IMR-90 (cell line): ENCODE measurements at regions not wholly inside any gene's neighbourhood (a gene's known extent, or its start where the extent isn't known, plus 50 kb on each side); places are given as distances from the start of the nearest gene placed in this dataset.
A peak's percentile ranks its signal among the peaks of the same experiment; 100 is the strongest.

Source experiments
- ATAC-seq: fragments of 200-7000 bp; cut with Tn5 transposase; 2 replicates; pipeline ENCODE4 v1.9.1; 2020; ENCODE audit warnings: low read depth, mild to moderate bottlenecking, moderate library complexity
- BruUV-seq: library from RNA; stranded (reverse); fragments of 400-500 nt; replicated peaks from 2 replicates; lab custom pipeline; 2021; lab: Mats Ljungman, UMichigan
- CTCF ChIA-PET: fragments of 300-600 bp; formaldehyde crosslinking; extraction: SDS; loops from one replicate; lab custom pipeline; 2021; ENCODE audit warnings: antibody characterized with exemption; lab: Yijun Ruan, JAX
- POLR2A ChIA-PET: fragments of 300-600 bp; sonication (Branson Sonifier 250); formaldehyde crosslinking; loops from one replicate; lab custom pipeline; 2022; ENCODE audit warnings: antibody characterized with exemption; ENCODE audit not compliant: unreplicated experiment; lab: Charles Lee
- DNase-seq: peaks from one replicate; pipeline ENCODE4 v3.0.0; 2013
- H2AFZ ChIP-seq: replicated peaks from 2 replicates; pipeline ENCODE3; 2013; ENCODE audit warnings: low read length, mild to moderate bottlenecking; ENCODE audit not compliant: poor library complexity
- H2AK5ac ChIP-seq: 2 replicates; pipeline ENCODE4 v1.6.1; 2013; ENCODE audit warnings: low read depth, low read length, inconsistent platforms
- H2AK9ac ChIP-seq: replicated peaks from 2 replicates; pipeline ENCODE3; 2013; ENCODE audit warnings: mild to moderate bottlenecking, low read depth, low read length, moderate library complexity; ENCODE audit not compliant: poor library complexity
- H2BK120ac ChIP-seq: 2 replicates; pipeline ENCODE4 v1.6.1; 2013; ENCODE audit warnings: low read depth, low read length, inconsistent platforms
- H2BK15ac ChIP-seq: 3 replicates; pipeline ENCODE4 v1.6.1; 2013; ENCODE audit warnings: low read depth, low read length, inconsistent platforms
- H2BK20ac ChIP-seq: 2 replicates; pipeline ENCODE4 v1.6.1; 2013; ENCODE audit warnings: low read depth, mild to moderate bottlenecking, inconsistent platforms, low read length, moderate library complexity
- H2BK5ac ChIP-seq: 2 replicates; pipeline ENCODE4 v1.6.1; 2013; ENCODE audit warnings: mild to moderate bottlenecking, low read depth, low read length, inconsistent platforms; ENCODE audit not compliant: poor library complexity, severe bottlenecking
- H3K14ac ChIP-seq: replicated peaks from 2 replicates; pipeline ENCODE4 v1.6.1; 2013; ENCODE audit warnings: low read depth, low read length, inconsistent platforms
- H3K18ac ChIP-seq: 2 replicates; pipeline ENCODE4 v1.6.1; 2013; ENCODE audit warnings: low read depth, low read length, control low read depth
- H3K23ac ChIP-seq: 2 replicates; pipeline ENCODE4 v1.6.1; 2013; ENCODE audit warnings: low read depth, low read length, inconsistent platforms
- H3K27ac ChIP-seq: 2 replicates; pipeline ENCODE4 v1.5.1; 2013; ENCODE audit warnings: mild to moderate bottlenecking, control low read depth, low read length; ENCODE audit not compliant: insufficient read depth
- H3K27me3 ChIP-seq: 2 replicates; pipeline ENCODE4 v1.6.1; 2013; ENCODE audit warnings: low read length; ENCODE audit not compliant: control insufficient read depth, insufficient read depth
- H3K36me3 ChIP-seq: 2 replicates; pipeline ENCODE4 v1.6.1; 2013; ENCODE audit warnings: low read length, mixed read lengths; ENCODE audit not compliant: control insufficient read depth, insufficient read depth
- H3K4ac ChIP-seq: 2 replicates; pipeline ENCODE4 v1.6.1; 2013; ENCODE audit warnings: low read depth, low read length, inconsistent platforms
- H3K4me1 ChIP-seq: 2 replicates; pipeline ENCODE4 v1.6.1; 2013; ENCODE audit warnings: low read length, mixed read lengths; ENCODE audit not compliant: control insufficient read depth, insufficient read depth
- H3K4me2 ChIP-seq: 2 replicates; pipeline ENCODE4 v1.6.1; 2013; ENCODE audit warnings: low read depth, mild to moderate bottlenecking, control low read depth, low read length, moderate library complexity
- H3K4me3 ChIP-seq: 2 replicates; pipeline ENCODE4 v1.5.1; 2013; ENCODE audit warnings: low read depth, mild to moderate bottlenecking, control low read depth, low read length, moderate library complexity; ENCODE audit not compliant: insufficient read depth
- H3K56ac ChIP-seq: 2 replicates; pipeline ENCODE4 v1.6.1; 2013; ENCODE audit warnings: low read length, inconsistent platforms; ENCODE audit not compliant: insufficient read depth; ENCODE audit errors: extremely low read depth
- H3K79me1 ChIP-seq, 2 experiments: 2 replicates each; pipeline ENCODE4 v1.6.1; 2013; ENCODE audit warnings: low read length in 2 of 2, inconsistent platforms in 1 of 2, low read depth in 1 of 2
- H3K9ac ChIP-seq: 2 replicates; pipeline ENCODE4 v1.6.1; 2013; ENCODE audit warnings: low read depth, low read length, control low read depth
- H3K9me1 ChIP-seq: 2 replicates; pipeline ENCODE4 v1.6.1; 2013; ENCODE audit warnings: low read length, inconsistent platforms; ENCODE audit not compliant: insufficient read depth
- H3K9me3 ChIP-seq: 2 replicates; pipeline ENCODE4 v1.6.1; 2013; ENCODE audit warnings: low read length; ENCODE audit not compliant: control insufficient read depth, insufficient read depth
- H4K20me1 ChIP-seq: 2 replicates; pipeline ENCODE4 v1.6.1; 2013; ENCODE audit warnings: low read length, inconsistent platforms; ENCODE audit not compliant: insufficient read depth
- H4K5ac ChIP-seq: 2 replicates; pipeline ENCODE4 v1.6.1; 2013; ENCODE audit warnings: mild to moderate bottlenecking, low read depth, low read length, control low read depth
- H4K8ac ChIP-seq, 2 experiments: 2 replicates each; pipeline ENCODE4 v1.6.1; 2013; ENCODE audit warnings: low read depth in 2 of 2, low read length in 2 of 2, control low read depth in 1 of 2, inconsistent platforms in 1 of 2
- H4K91ac ChIP-seq: 2 replicates; pipeline ENCODE4 v1.6.1; 2013; ENCODE audit warnings: low read depth, low read length, inconsistent platforms; ENCODE audit not compliant: insufficient read depth
- BHLHE40 ChIP-seq: fragments of 150-350 bp; IDR thresholded peaks from 2 replicates; pipeline ENCODE4 v1.6.1; 2016; ENCODE audit warnings: mild to moderate bottlenecking, low read depth, low read length
- CTCF ChIP-seq: conservative IDR thresholded peaks from 2 replicates; pipeline ENCODE4 v1.5.1; 2012; ENCODE audit warnings: mild to moderate bottlenecking, low read depth, low read length, improper control_type of control experiment
- FOS ChIP-seq: fragments of 150-350 bp; IDR thresholded peaks from 2 replicates; pipeline ENCODE4 v1.6.1; 2016; ENCODE audit warnings: low read depth, low read length
- MAFK ChIP-seq: IDR thresholded peaks from 2 replicates; pipeline ENCODE4 v1.6.1; 2012; ENCODE audit warnings: low read depth, low read length, improper control_type of control experiment
- WGBS, 2 experiments: methylation state at CpG; one replicate each; pipeline versions ENCODE4 v1.1.5 to v1.1.7; 2013; ENCODE audit warnings: missing lambda C conversion rate in 2 of 2; ENCODE audit not compliant: insufficient read length in 1 of 2; ENCODE audit errors: extremely low coverage in 2 of 2; 5-methylcytosine and 5-hydroxymethylcytosine counted together
- dilution Hi-C: fragments of 300-500 bp; cut with HindIII; formaldehyde crosslinking; loops from one replicate; pipeline ENCODE4 v1.14.3; 2018; ENCODE audit warnings: low sequenced_read_pairs; ENCODE audit not compliant: unreplicated experiment
- in situ Hi-C: fragments of 300-500 bp; cut with MboI; formaldehyde crosslinking; loops from 3 replicates; pipeline ENCODE4 v1.14.3; 2019; ENCODE audit warnings: low sequenced_read_pairs, inconsistent platforms, mixed read lengths
- intact Hi-C: fragments of 100-400 bp; cut with micrococcal nuclease; formaldehyde crosslinking; loops from 2 replicates; pipeline ENCODE4 v1.10.0; 2022
- TF ChIP-seq, protein P1 (sequence below): fragments of 150-350 bp; IDR thresholded peaks from 2 replicates; pipeline ENCODE4 v1.6.1; 2016; ENCODE audit warnings: low read depth, mild to moderate bottlenecking, low read length, moderate library complexity, borderline replicate concordance

DNA sequence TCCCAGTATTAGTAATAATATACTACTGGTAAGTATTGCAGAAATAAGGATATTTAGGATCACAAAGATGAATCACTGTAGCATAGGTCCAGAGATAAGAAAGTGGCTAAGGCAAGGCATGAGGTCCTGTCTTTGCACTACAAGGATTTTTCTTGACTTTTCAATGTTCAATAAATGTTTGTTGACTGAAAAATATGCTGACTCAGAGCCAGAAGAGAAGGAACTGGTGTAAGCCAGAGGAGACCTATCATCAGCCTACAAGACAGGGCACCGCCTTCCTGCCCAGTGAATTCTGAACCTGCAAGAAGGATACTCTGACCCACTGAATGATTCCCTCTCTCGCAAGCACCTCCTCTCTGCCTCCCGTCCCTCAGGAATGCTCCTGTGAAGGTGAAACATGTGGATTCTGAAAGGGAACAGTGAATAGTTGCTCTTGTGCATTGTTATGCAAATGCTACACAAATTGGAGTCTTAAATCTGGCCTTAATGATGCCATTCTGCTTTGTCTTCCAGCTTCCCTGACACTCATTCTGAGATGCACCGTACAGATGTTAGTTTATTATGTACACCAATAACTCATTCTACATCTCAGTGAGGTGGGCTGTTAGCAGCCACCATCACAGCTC lies 540.0 kb downstream of the OMA1 start:
- no TSS peak for BruUV-seq
- no peak overlapping the region for H2AK9ac ChIP-seq
- intact Hi-C loops (no loop called here), dilution Hi-C loops (no loop called here), in situ Hi-C loops (no loop called here)
- no peak overlapping the region for H3K18ac ChIP-seq
- H3K56ac ChIP-seq = no peak overlapping the region
- no peak overlapping the region for H3K14ac ChIP-seq
- H3K79me1 ChIP-seq = no peaks in the 10 kb centered on the region
- ChIA-PET CTCF (no interaction called here), POLR2A (no interaction called here)
- H2BK15ac ChIP-seq = no peak overlapping the region
- no peak overlapping the region for H2BK120ac ChIP-seq
- no peaks in the 10 kb centered on the region for H4K20me1 ChIP-seq
- H3K27ac ChIP-seq = no peak overlapping the region
- H4K8ac ChIP-seq = no peak overlapping the region
- no CpG with 5 or more reads among the region's 4 CpGs for WGBS, 2 experiments
- H3K9me1 ChIP-seq = no peaks in the 10 kb centered on the region
- H3K4me2 ChIP-seq = no peak overlapping the region
- H2AK5ac ChIP-seq = no peak overlapping the region
- no peaks in the 10 kb centered on the region for H3K36me3 ChIP-seq
- no peak for DNase-seq
- H2AFZ ChIP-seq = no peak overlapping the region
- no peak overlapping the region for H2BK5ac ChIP-seq
- H2BK20ac ChIP-seq = no peak overlapping the region
- H3K27me3 ChIP-seq = no peaks in the 10 kb centered on the region
- H3K9ac ChIP-seq = no peak overlapping the region
- H3K4me3 ChIP-seq = no peak overlapping the region
- H3K4ac ChIP-seq = no peak overlapping the region
- no peak for ATAC-seq
- no peaks in the 10 kb centered on the region for H3K4me1 ChIP-seq
- no peak overlapping the region for H3K23ac ChIP-seq
- TF ChIP-seq BHLHE40 (no peak), CTCF (no peak), FOS (no peak), MAFK (peak; percentile 64)
- TF ChIP-seq, protein P1, sequence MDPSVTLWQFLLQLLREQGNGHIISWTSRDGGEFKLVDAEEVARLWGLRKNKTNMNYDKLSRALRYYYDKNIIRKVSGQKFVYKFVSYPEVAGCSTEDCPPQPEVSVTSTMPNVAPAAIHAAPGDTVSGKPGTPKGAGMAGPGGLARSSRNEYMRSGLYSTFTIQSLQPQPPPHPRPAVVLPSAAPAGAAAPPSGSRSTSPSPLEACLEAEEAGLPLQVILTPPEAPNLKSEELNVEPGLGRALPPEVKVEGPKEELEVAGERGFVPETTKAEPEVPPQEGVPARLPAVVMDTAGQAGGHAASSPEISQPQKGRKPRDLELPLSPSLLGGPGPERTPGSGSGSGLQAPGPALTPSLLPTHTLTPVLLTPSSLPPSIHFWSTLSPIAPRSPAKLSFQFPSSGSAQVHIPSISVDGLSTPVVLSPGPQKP = no peak
- no peak overlapping the region for H4K5ac ChIP-seq
- H4K91ac ChIP-seq = no peak overlapping the region
- no peaks in the 10 kb centered on the region for H3K9me3 ChIP-seq
